KMS-11 (cell line): ENCODE measurements at regions not wholly inside any gene's neighbourhood (a gene's known extent, or its start where the extent isn't known, plus 50 kb on each side); places are given as distances from the start of the nearest gene placed in this dataset.

Experiments used
- H2AFZ ChIP-seq: fragments of 200-600 bp; sonication (generic); 2 replicates; pipeline ENCODE4 v1.6.1; 2016; ENCODE audit warnings: antibody characterized with exemption, mixed run types, low read depth
- H3K27ac ChIP-seq: fragments of 200-600 bp; sonication (generic); 2 replicates; pipeline ENCODE4 v1.6.1; 2016; ENCODE audit warnings: mild to moderate bottlenecking, mixed run types
- H3K27me3 ChIP-seq: fragments of 200-600 bp; sonication (generic); 2 replicates; pipeline ENCODE4 v1.6.1; 2017; ENCODE audit warnings: mild to moderate bottlenecking, low read depth, mixed run types, moderate library complexity; ENCODE audit not compliant: insufficient read depth
- H3K36me3 ChIP-seq: fragments of 200-600 bp; sonication (generic); 2 replicates; pipeline ENCODE4 v1.6.1; 2017; ENCODE audit warnings: mild to moderate bottlenecking, mixed run types; ENCODE audit not compliant: insufficient read depth
- H3K4me1 ChIP-seq: fragments of 200-600 bp; sonication (generic); 2 replicates; pipeline ENCODE4 v1.6.1; 2016; ENCODE audit warnings: mild to moderate bottlenecking, low read depth, mixed run types; ENCODE audit not compliant: poor library complexity, severe bottlenecking
- H3K4me2 ChIP-seq: fragments of 200-600 bp; sonication (generic); 2 replicates; pipeline ENCODE4 v1.7.0; 2016; ENCODE audit warnings: mild to moderate bottlenecking, mixed run types
- H3K4me3 ChIP-seq: fragments of 200-600 bp; sonication (generic); IDR thresholded peaks from 2 replicates; pipeline ENCODE4 v1.6.1; 2017; ENCODE audit warnings: low read depth, low read length, mixed read lengths; ENCODE audit not compliant: insufficient read depth
- H3K79me2 ChIP-seq: fragments of 200-600 bp; sonication (generic); 2 replicates; pipeline ENCODE4 v1.6.1; 2016; ENCODE audit warnings: low read depth, mixed run types; ENCODE audit not compliant: insufficient read depth
- H3K9ac ChIP-seq: fragments of 200-600 bp; sonication (generic); 2 replicates; pipeline ENCODE4 v1.6.1; 2016; ENCODE audit warnings: mild to moderate bottlenecking, mixed run types
- H4K20me1 ChIP-seq: fragments of 200-600 bp; sonication (generic); 2 replicates; pipeline ENCODE4 v1.6.1; 2016; ENCODE audit warnings: mild to moderate bottlenecking, mixed run types; ENCODE audit not compliant: insufficient read depth
- CTCF ChIP-seq: fragments of 200-600 bp; sonication (generic); conservative IDR thresholded peaks from 2 replicates; pipeline ENCODE4 v1.6.1; 2017; ENCODE audit warnings: low read depth, mild to moderate bottlenecking, antibody characterized with exemption, low read length, moderate library complexity, mixed read lengths

- H3K27ac ChIP-seq, result no peak overlapping the region
- H3K36me3 ChIP-seq, result no peaks in the 10 kb centered on the region
- H3K4me3 ChIP-seq, result no peak overlapping the region
- no peak overlapping the region for H3K4me2 ChIP-seq
- no peak overlapping the region for H3K9ac ChIP-seq
- no peaks in the 10 kb centered on the region for H3K4me1 ChIP-seq
- no peaks in the 10 kb centered on the region for H4K20me1 ChIP-seq
- H3K27me3 ChIP-seq, result no peaks in the 10 kb centered on the region
- no peak for TF ChIP-seq CTCF
- H3K79me2 ChIP-seq, result no peaks in the 10 kb centered on the region
- H2AFZ ChIP-seq, result no peak overlapping the region
These were observed 168.2 kb upstream of the CADM1 start for GRCh38 chr11:115672412-115672811.

- Histone ChIP-seq H3K36me3 (no peaks in the 10 kb centered on the region), H2AFZ (no peak overlapping the region), H3K27ac (no peak overlapping the region), H3K79me2 (no peaks in the 10 kb centered on the region), H3K4me2 (no peak overlapping the region), H3K27me3 (no peaks in the 10 kb centered on the region), H3K4me1 (no peaks in the 10 kb centered on the region), H3K4me3 (no peak overlapping the region), H3K9ac (no peak overlapping the region), H4K20me1 (no peaks in the 10 kb centered on the region)
- TF ChIP-seq CTCF, result no peak
These were observed 166.5 kb upstream of the CADM1 start for GRCh38 chr11:115670538-115671205.

GRCh38 chr11:115665958-115666357 lies 161.7 kb upstream of the CADM1 start:
- Histone ChIP-seq H3K27ac (no peak overlapping the region), H3K36me3 (no peaks in the 10 kb centered on the region), H2AFZ (no peak overlapping the region), H3K4me2 (no peak overlapping the region), H4K20me1 (no peaks in the 10 kb centered on the region), H3K4me1 (no peaks in the 10 kb centered on the region), H3K9ac (no peak overlapping the region), H3K27me3 (no peaks in the 10 kb centered on the region), H3K79me2 (no peaks in the 10 kb centered on the region), H3K4me3 (no peak overlapping the region)
- no peak for TF ChIP-seq CTCF

GRCh38 chr11:115665175-115665821 lies 161.1 kb upstream of the CADM1 start:
- H3K27me3 ChIP-seq, result no peaks in the 10 kb centered on the region
- H3K4me1 ChIP-seq, result no peaks in the 10 kb centered on the region
- H4K20me1 ChIP-seq, result no peaks in the 10 kb centered on the region
- H3K79me2 ChIP-seq, result no peaks in the 10 kb centered on the region
- no peak overlapping the region for H3K4me3 ChIP-seq
- H3K4me2 ChIP-seq, result no peak overlapping the region
- H3K9ac ChIP-seq, result no peak overlapping the region
- no peaks in the 10 kb centered on the region for H3K36me3 ChIP-seq
- no peak for TF ChIP-seq CTCF
- no peak overlapping the region for H3K27ac ChIP-seq
- no peak overlapping the region for H2AFZ ChIP-seq
